DMS153 treated with DMSO at 0.1 percent for 48 hours (cell line): ENCODE measurements at regions not wholly inside any gene's neighbourhood (a gene's known extent, or its start where the extent isn't known, plus 50 kb on each side); places are given as distances from the start of the nearest gene placed in this dataset.
A peak's percentile ranks its signal among the peaks of the same experiment; 100 is the strongest.
"Not testable (repeated sequence)": the region's sequence is repeated elsewhere in the genome, so short reads cannot be mapped to it uniquely, and the experiment has no call there.

Experiments used
- DNase-seq: peaks from one replicate; lab custom pipeline; 2025; ENCODE audit not compliant: unreplicated experiment; lab: John Stamatoyannopoulos, UW

DNA sequence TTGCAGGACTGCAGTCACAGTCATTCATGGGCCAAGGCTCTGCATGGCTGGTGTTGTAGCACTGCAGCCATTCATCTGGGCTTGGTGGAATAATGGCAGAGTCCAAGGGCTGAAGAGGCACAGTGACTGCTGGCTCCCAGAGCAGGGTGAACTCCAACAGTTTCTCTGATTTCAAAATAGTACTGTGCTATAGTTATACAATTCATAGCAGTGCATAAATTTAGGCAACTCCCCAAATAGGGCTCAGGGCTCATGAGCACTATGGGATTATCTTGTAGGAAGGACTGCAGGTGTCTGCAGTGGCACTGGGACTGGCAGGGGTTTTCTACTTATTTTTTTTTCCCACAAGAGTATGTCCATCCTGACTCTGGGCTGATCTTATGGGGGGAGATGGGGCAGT is 642.5 kb upstream of the SGCD start:
- no peak for DNase-seq

GRCh38 chr5:155686131-155686530 is 640.8 kb upstream of the SGCD start:
- no peak for DNase-seq

DNA sequence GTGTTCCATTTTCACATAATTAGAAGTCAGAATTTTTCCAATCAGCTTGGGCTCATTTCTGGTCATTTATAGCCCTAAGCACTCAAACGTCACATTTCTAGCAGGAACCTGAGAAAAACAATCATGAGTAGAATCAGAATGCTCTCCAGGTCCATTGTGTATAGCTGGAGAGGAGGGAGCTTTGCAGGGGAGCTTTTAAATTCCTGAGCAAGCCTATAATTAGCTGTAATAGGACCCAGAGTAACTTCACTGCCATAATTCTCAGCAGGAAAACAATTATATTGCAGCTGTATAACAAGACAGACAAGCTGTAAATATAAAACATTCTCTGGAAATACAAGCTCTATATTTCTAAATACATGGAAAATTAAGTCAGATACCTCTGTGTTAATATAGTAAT is 637.6 kb upstream of the SGCD start:
- no peak for DNase-seq

DNA sequence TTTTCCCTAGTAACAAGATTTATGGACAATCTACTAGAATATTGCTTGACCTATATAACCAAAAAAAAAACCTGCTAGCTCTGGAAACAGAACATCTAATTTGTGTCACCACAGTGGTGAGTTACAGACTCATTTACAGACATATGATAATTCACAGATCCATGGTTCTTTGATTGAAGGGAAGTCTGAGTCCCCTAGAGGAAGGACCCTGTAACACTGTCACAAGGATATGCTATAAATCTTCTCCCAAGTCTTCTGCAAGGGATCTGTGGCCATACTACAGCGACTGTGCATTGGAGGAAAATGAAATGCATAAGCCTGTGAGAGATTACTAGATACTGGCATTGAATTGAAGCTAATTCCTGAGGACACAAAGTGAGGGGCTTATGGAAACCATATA is 630.6 kb upstream of the SGCD start:
- no peak for DNase-seq

- no peak for DNase-seq
Observed at GRCh38 chr5:155697236-155697635, 629.7 kb upstream of the SGCD start.

DNA sequence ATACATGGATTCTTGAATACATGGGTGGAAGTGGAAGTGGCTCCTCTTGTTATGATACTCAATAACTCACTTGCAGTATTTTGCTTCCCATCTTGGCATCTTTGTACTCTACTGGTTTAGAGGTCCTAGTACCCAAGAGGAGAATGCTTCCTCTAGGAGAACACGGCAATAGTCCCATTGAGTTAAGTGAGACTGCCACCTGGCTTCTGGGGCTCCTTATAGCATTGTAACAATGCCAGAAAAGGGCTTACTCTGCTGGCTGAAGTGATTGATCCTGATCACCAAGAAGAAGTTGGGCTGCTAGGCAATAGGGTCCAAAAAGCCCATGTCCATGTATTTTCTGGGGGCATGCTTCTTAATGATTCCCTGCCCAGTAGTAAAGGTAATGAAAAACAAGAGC is 627.6 kb upstream of the SGCD start:
- no peak for DNase-seq

DNA sequence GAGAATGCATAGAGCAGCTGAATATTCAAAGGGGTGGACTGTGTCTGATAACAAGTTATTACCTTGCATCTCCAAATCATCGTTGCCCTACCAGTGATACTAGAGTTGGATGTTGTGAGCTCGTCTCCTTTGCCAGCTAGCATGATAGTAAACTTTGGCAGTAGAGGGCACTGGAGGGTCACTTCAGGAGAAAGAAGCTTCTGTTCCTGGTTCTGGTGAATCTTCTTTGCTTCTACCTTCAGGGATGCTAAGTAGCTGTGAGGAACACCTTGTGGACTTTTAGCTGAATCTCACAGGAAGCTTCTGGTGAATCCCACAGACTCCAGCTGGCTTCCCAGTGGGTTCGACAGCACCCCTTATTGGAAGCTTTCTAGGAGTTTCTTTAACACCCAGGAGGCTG is 626.6 kb upstream of the SGCD start:
- no peak for DNase-seq

GRCh38 chr5:155711882-155712281 is 615.1 kb upstream of the SGCD start:
- no peak for DNase-seq

GRCh38 chr5:155714435-155714834 is 612.5 kb upstream of the SGCD start:
- not testable (repeated sequence) for DNase-seq

GRCh38 chr5:155726267-155726666 is 600.7 kb upstream of the SGCD start:
- no peak for DNase-seq

GRCh38 chr5:155727512-155728145 is 599.3 kb upstream of the SGCD start:
- DNase-seq = no peak

GRCh38 chr5:155728146-155728856 is 598.7 kb upstream of the SGCD start:
- peak; percentile 4 for DNase-seq

DNA sequence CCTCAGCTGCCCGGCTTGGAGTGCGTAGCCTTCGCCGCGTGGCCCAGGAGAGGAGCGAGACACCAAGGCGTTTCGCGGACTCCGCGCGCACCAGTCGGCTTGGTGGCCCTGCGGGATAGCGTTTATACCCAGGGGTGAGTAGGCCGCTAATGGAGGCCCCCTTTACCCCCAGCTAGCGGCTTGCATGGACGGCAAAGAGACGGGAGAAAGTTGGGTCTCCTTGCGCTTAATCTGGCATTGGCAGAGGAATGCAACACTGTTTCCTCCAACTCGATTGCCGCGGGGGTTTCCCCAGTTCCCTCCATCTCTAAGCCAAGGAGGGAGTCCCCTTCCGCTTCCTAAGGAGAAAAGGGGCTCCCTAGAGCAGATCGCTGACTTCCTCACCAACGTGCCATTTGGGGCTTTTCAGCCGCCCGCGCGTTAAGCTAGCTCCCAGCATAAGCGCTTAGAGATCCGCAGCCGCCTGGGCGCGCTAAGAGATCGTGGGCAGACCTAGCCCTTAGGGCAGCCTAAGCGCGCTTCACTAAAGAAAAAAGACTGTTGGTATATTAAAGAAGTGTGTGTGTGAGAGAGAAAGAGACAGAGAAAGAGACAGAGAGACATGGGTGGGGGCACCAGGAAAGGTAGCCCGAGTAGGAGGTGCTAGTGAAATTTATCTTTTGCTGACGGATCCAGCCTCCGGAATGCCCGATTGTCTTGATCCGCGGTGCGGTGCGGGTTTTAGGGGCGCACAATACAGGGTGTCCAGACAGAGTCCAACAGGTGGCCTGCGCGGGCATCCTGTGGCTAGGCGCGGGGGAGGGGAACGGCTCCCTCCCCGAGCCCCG is 597.9 kb upstream of the SGCD start:
- DNase-seq = peak; percentile 5

DNA sequence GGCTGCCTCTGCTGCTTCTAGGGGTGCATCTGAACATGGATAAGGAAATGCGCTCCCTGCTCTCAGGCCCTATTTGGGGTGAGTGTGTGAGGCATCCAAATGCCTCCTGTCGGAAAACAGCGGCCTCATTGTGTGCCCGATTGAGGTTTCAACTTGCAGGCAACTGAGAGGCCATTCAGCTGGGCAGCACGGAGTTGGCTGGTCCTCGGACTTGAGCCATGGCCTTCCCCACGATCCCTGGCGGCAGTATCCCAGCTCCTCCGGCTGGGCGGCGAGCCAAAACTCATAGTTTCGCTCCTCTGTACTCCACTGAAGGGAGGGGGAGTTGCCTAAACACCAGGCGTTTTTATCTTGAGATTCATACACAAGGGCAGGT is 597.3 kb upstream of the SGCD start:
- DNase-seq = peak; percentile 12

- no peak for DNase-seq
Observed at GRCh38 chr5:155732587-155733376, 594.2 kb upstream of the SGCD start.

DNA sequence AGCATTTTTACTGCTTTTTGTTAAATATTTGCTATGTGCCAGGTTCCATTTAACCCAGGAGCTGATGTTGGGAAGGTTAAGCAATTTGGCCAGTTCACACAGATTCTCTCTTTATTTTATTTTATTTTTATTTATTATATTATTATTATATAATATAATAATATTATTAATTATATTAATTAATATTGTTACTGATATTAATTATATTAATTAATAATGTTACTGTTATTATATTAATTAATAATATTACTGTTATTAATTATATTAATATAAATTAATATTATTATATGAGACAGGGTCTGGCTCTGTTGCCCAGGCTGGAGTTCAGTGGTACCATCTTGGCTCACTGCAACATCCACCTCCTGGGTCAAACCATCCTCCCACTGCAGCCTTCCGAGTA is 593.0 kb upstream of the SGCD start:
- DNase-seq = no peak

- DNase-seq = peak; percentile 9
Observed at GRCh38 chr5:155735388-155735787, 591.6 kb upstream of the SGCD start.

DNA sequence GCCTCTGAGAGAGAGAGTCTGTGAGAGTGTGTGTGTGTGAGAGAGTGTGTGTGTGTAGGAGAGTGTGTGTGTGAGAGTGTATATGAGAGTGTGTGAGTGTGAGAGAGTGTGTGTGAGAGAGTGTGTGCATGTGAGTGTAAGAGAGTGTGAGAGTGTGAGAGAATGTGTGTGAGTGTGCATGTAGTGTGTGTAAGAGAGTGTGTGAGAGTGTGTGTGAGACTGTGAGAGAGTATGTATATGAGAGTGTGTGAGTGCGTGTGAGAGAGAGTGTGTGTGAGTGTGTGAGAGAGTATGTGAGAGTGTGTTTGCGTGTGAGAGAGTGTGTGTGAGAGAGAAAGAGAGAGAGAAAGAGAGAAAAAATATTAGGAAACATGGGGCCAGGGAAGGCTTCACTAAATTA is 588.3 kb upstream of the SGCD start:
- no peak for DNase-seq

DNA sequence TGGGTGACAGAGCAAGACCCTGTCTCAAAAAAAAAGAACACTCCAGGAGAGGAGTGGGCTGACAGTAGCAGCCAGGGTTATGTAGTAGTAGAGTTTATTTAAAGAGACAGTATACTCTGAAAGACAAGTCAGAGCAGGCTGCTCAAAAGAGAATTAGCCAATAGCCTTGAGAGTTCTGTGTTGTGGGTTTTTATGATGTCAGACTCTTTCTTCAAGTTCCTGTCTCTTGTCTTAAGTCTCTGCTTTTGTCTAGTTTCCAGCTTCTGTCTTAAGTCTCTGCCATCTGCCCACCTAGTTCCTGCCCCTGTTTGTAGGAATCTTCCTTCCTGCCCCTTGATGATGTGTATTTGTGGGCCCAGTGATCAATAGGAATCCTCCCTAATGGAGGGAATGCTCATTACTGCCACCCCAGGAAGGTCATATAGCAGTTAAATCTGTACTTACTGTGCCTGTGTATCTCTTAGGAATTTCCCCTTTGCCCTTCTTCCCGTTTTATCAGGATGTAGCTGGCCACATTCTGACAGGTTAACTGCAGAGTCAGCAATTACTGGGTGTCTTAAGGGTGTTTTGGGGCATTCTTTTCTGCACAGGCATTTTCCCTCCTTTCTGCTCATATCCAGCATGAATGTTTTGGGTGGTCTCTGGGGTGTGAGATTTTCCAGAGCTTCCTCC is 580.5 kb upstream of the SGCD start:
- DNase-seq = no peak

DNA sequence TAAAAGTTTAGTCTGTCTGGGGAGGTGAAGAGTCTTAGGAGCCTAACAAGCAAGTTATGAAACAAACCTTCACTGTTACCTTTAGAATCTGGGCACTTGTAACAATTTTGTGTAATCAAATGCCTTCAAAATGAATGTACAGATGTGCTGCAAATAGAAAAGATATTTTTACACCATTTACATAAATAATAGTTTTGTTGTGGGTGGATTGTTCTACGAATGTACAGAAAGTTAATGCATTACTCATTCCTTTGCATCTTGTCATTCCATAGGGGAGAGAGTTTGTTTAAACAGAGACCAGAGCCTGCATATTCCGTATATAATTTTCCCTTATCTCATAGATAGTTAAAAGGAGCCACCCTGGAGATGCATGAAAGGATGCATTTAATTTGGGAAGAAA is 576.9 kb upstream of the SGCD start:
- DNase-seq = no peak

DNA sequence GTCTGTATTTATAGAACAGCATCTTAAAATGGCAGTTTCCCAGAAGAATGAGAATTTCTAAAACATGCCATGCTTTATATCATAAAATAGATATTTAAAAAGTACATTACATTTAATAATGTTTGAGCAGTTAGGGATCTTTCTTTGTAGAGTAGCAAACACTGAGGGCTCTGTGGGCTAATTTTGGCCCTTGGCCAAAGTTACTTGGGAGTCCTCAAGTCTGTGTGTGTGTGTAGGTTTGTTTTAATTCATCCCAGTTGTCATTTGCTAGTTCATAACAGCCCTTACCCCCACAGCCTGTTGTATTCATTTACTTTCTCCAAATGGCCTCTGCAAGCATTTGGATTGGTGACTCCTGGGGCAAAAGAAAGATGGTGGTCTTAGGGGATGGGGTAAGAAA is 576.4 kb upstream of the SGCD start:
- DNase-seq = no peak
